Right atrium auricular region (tissue), 2 donors: ENCODE measurements at regions not wholly inside any gene's neighbourhood (a gene's known extent, or its start where the extent isn't known, plus 50 kb on each side); places are given as distances from the start of the nearest gene placed in this dataset.
A peak's percentile ranks its signal among the peaks of the same experiment; 100 is the strongest.
"Not testable (repeated sequence)": the region's sequence is repeated elsewhere in the genome, so short reads cannot be mapped to it uniquely, and the experiment has no call there.

Experiments
- DNase-seq: peaks from one replicate; pipeline ENCODE4 v3.0.0-alpha.2; 2019; ENCODE audit warnings: low spot score
- H3K27ac ChIP-seq, 2 donors: fragments of 200-600 bp; sonication (generic); 1 replicate in 1 of 2; 2 replicates in 1 of 2; pipeline ENCODE4 v1.5.1; 2016 to 2019
- H3K27me3 ChIP-seq, 2 donors: fragments of 200-600 bp; sonication (generic); one replicate each; pipeline versions ENCODE4 v1.5.1 to v1.6.0; 2017 to 2019
- H3K36me3 ChIP-seq: fragments of 200-600 bp; sonication (generic); one replicate; pipeline ENCODE4 v1.5.1; 2016
- H3K4me1 ChIP-seq, 2 donors: fragments of 200-600 bp; sonication (generic); one replicate each; pipeline versions ENCODE4 v1.5.1 to v1.6.0; 2017 to 2019
- H3K4me3 ChIP-seq, 2 donors: fragments of 200-600 bp; sonication (generic); 1 replicate in 1 of 2; 2 replicates in 1 of 2; pipeline ENCODE4 v1.5.1; 2017 to 2019; ENCODE audit warnings: mild to moderate bottlenecking in 1 of 2, moderate library complexity in 1 of 2
- H3K9me3 ChIP-seq, 2 donors: fragments of 200-600 bp; sonication (generic); one replicate each; pipeline ENCODE4 v1.5.1; 2019
- TF ChIP-seq, protein P1 (sequence below), 2 donors: fragments of 200-600 bp; sonication (generic); IDR thresholded peaks; one replicate each; pipeline ENCODE4 v1.5.1; 2019; ENCODE audit warnings: antibody characterized with exemption in 2 of 2

DNA sequence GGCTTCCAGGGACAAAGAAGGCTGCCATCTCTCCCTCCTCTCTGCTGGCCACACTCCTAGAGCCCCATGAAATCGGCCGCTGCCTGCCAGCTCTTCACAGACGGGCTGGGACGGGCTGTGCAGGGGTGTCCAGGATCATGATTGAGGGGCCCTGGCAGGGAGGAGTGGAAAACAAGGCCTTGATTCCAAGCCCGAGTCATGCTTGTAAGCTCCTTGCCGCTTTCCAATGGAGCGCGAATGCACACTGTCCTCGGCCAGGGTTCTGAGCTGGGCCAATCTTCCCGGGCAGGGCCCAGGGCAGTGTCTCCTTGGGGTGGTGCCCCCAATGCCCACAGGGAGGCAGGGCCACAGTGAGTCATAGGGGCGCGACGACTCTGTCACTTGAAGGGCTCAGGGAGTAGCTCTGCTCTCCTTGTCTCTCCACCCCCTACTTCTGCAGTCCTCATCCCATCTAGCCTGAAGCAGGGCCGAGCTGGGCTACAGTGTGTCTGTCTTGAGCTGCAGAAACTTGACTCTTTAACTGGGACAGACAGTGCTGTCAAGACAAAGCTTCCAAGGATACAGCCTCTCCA, 186.2 kb upstream of the SVIL start:
- TF ChIP-seq, protein P1, sequence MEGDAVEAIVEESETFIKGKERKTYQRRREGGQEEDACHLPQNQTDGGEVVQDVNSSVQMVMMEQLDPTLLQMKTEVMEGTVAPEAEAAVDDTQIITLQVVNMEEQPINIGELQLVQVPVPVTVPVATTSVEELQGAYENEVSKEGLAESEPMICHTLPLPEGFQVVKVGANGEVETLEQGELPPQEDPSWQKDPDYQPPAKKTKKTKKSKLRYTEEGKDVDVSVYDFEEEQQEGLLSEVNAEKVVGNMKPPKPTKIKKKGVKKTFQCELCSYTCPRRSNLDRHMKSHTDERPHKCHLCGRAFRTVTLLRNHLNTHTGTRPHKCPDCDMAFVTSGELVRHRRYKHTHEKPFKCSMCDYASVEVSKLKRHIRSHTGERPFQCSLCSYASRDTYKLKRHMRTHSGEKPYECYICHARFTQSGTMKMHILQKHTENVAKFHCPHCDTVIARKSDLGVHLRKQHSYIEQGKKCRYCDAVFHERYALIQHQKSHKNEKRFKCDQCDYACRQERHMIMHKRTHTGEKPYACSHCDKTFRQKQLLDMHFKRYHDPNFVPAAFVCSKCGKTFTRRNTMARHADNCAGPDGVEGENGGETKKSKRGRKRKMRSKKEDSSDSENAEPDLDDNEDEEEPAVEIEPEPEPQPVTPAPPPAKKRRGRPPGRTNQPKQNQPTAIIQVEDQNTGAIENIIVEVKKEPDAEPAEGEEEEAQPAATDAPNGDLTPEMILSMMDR (IDR thresholded peaks at IDR 0.05): no peak
- DNase-seq: peak; percentile 61
- peak overlapping the region; percentile 3 to 10 for H3K27ac ChIP-seq
- H3K36me3 ChIP-seq: no peaks in the 10 kb centered on the region
- no peaks in the 10 kb centered on the region for H3K27me3 ChIP-seq
- no peak overlapping the region for H3K4me3 ChIP-seq
- no peaks in the 10 kb centered on the region for H3K9me3 ChIP-seq
- no peaks in the 10 kb centered on the region for H3K4me1 ChIP-seq

DNA sequence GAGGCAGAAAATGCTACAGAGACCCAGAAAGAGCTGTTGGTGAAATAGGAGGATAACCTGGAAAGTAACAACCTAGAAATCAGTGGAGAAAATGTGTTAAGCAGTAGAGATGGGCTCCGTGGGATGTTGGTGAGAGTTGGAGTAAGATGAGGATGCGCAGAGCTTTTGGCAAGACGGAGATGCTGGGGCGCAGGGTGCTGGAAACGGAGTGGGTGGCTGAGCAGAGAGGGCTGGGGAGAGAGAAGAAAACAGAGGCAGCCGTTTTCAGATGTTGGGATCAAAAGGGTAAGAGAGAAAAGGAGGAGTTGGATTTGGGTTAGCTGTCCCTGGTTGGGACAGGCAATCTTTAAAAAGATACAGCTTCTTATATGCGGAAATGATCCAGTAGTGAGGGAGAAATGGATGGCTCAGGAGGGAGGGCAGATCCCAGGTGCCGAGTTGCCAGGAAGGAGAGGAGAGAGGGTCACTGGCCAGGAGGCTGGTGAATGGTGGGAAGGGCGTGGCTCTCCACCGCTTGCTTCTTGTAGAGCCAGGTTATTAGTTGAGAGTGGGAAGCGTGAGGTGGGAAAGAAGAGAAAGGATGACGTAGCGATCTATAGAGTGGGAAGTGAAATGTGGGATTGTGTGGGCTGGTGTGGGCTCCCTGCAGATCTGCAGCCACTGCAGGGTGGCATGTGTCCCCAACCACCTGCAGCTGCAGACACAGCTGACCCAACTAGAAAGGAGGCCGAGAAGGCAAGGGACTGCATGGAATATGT, 182.2 kb upstream of the SVIL start:
- Histone ChIP-seq H3K27ac (no peak overlapping the region), H3K4me3 (no peak overlapping the region), H3K9me3 (no peaks in the 10 kb centered on the region), H3K4me1 (peaks cover 0 to 6% of the 10 kb centered on the region in 2 donors), H3K27me3 (no peaks in the 10 kb centered on the region), H3K36me3 (no peaks in the 10 kb centered on the region)
- DNase-seq: no peak
- TF ChIP-seq, protein P1 (IDR thresholded peaks at IDR 0.05): no peak

DNA sequence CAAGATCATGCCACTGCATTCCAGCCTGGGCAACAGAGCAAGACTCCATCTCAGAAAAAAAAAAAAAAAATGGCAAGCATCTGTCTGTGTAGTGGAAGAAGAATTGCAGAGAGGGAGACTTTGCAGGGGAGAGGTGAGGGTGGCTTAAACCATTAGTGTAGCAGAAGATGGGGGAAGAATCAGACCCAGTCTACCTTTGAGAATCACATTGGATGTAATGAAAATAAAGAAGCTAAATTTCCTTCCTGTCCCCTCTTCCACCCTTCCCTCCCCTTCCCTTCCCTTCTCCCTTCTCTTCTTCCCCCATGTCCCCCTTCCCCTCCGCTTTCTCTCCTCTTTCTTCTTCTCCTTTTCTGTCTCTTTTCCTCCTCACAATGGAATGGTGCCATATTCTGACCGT, 180.8 kb upstream of the SVIL start:
- DNase-seq: no peak
- Histone ChIP-seq H3K9me3 (no peaks in the 10 kb centered on the region), H3K4me3 (no peak overlapping the region), H3K27ac (no peak overlapping the region), H3K36me3 (no peaks in the 10 kb centered on the region), H3K4me1 (peaks cover 0 to 17% of the 10 kb centered on the region in 2 donors), H3K27me3 (no peaks in the 10 kb centered on the region)
- TF ChIP-seq, protein P1 (IDR thresholded peaks at IDR 0.05): no peak

DNA sequence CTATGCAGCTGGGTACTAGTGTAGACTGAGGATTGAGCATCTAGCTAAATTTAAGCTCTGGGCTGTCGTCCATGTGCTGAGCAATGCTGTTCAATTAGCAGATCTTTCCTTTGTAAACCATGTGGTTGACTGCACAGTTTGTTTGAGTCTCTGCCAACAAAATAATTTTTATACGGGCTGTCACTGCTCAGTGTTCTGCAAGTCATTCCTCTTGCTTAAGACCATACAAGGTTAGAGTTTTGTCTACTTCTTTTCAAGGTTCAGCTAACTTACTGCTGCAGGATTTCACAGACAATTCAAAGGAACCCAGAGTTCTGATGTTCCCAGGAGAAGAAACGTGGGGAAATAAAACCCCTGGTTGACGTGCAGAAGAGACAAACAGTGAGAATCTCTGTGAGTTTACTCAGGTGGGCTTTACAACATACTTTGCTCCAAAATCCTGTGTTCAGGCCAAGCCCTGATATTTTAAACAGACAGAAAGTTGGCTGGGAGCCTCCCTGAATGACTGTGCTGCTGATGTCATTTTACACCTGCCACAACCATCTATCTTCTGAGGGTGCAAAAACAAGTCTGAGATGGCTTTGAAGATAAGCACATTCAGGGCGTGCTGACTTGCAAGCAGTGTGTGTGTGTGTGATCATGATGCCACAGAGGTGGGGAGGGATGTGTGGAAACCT, 177.1 kb upstream of the SVIL start:
- Histone ChIP-seq H3K27ac (peak overlapping the region; percentile 57 to 73), H3K27me3 (no peaks in the 10 kb centered on the region), H3K9me3 (no peaks in the 10 kb centered on the region), H3K36me3 (no peaks in the 10 kb centered on the region), H3K4me3 (no peak overlapping the region), H3K4me1 (peaks cover 0 to 17% of the 10 kb centered on the region in 2 donors)
- TF ChIP-seq, protein P1 (IDR thresholded peaks at IDR 0.05): no peak
- no peak for DNase-seq

DNA sequence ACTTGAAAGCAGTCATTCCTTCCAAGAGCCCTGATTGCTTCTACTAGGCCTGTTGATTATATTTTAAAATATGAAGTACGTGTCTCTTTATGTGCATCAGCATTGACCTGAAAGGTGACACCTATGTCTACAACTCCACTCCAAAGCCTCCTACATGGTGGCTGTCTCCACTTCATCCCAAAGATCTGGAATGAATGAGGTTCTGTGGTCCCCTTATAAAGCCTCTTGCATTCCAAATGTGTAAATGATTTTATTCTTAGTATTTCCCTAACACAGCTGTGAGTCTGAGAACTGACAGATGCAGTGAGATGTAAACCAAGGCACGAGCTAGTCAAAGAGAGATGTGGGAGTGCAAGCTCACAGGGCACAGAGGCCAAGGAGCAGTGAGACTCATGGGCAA, 176.0 kb upstream of the SVIL start:
- H3K27ac ChIP-seq: peak overlapping the region; percentile 57 to 73
- H3K4me1 ChIP-seq: peaks cover 0 to 17% of the 10 kb centered on the region in 2 donors

DNA sequence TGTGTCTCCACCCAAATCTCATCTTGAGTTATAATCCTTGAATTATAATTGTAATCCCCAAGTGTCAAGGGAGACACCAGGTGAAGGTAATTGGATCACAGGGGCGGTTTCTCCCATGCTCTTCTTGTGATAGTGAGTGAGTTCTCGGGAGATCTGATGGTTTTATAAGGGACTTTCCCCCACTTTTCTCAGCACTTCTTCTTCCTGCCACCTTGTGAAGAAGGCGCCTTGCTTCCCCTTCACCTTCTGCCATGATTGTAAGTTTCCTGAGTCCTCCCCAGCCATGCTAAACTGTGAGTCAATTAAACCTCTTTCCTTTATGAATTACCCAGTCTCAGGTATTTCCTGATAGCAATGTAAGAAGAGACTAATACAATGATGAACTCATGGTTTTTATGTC, 175.5 kb upstream of the SVIL start:
- not testable (repeated sequence) for DNase-seq, H3K27ac ChIP-seq, H3K9me3 ChIP-seq, H3K36me3 ChIP-seq, H3K4me3 ChIP-seq, H3K27me3 ChIP-seq
- H3K4me1 ChIP-seq: peaks cover 0 to 17% of the 10 kb centered on the region in 2 donors

More for the DNA sequence above, 176.0 kb upstream of the SVIL start:
- TF ChIP-seq, protein P1 (IDR thresholded peaks at IDR 0.05): no peak
- no peak for DNase-seq
- no peak overlapping the region for H3K4me3 ChIP-seq
- no peaks in the 10 kb centered on the region for H3K36me3 ChIP-seq
- no peaks in the 10 kb centered on the region for H3K9me3 ChIP-seq
- H3K27me3 ChIP-seq: no peaks in the 10 kb centered on the region
